Ovary (tissue), 3 donors: ENCODE measurements at regions not wholly inside any gene's neighbourhood (a gene's known extent, or its start where the extent isn't known, plus 50 kb on each side); places are given as distances from the start of the nearest gene placed in this dataset.

Experiments used
- EP300 ChIP-seq: sonication (generic); formaldehyde crosslinking; IDR thresholded peaks from one replicate; pipeline ENCODE4 v1.6.1; 2017; ENCODE audit warnings: antibody characterized with exemption
- POLR2A ChIP-seq: fragments of 450-650 bp; IDR thresholded peaks from one replicate; pipeline ENCODE4 v1.6.1; 2017; ENCODE audit warnings: antibody characterized with exemption, mild to moderate bottlenecking, moderate library complexity
- TF ChIP-seq, protein P1 (sequence below), 3 donors: fragments of 450-650 bp in 2 of 3; fragments of 200-600 bp in 1 of 3; IDR thresholded peaks; one replicate each; pipeline versions ENCODE4 v1.5.1 to v1.8.0; 2016 to 2022; ENCODE audit warnings: antibody characterized with exemption in 3 of 3, mild to moderate bottlenecking in 1 of 3
- donor health status: DM: no; HTN: no; CAD: no.

DNA sequence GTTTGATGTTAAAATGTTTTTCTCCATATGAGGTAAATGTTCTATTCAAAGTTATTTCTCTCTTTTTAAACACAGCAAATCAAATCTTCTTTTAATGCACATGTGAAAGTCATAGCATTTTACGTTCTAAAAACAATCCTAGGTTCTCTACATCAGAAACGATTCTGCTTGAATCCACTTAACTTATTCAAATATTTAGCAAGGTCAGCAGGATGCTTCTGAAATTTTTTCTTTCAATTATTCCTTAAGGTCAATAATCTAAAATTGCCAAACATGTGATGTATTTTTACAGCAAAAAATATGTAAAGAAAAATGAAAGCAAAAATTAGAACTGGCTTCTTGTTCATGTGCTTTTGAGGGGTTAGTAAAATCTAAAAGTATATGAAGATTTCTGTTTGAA, 106.7 kb downstream of the TM2D1 start:
- TF ChIP-seq, protein P1, sequence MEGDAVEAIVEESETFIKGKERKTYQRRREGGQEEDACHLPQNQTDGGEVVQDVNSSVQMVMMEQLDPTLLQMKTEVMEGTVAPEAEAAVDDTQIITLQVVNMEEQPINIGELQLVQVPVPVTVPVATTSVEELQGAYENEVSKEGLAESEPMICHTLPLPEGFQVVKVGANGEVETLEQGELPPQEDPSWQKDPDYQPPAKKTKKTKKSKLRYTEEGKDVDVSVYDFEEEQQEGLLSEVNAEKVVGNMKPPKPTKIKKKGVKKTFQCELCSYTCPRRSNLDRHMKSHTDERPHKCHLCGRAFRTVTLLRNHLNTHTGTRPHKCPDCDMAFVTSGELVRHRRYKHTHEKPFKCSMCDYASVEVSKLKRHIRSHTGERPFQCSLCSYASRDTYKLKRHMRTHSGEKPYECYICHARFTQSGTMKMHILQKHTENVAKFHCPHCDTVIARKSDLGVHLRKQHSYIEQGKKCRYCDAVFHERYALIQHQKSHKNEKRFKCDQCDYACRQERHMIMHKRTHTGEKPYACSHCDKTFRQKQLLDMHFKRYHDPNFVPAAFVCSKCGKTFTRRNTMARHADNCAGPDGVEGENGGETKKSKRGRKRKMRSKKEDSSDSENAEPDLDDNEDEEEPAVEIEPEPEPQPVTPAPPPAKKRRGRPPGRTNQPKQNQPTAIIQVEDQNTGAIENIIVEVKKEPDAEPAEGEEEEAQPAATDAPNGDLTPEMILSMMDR (IDR thresholded peaks at IDR 0.05): no peak
- TF ChIP-seq EP300 (no peak), POLR2A (no peak)
